OCI-LY3 (cell line): ENCODE measurements at regions not wholly inside any gene's neighbourhood (a gene's known extent, or its start where the extent isn't known, plus 50 kb on each side); places are given as distances from the start of the nearest gene placed in this dataset.

Experiments used
- H2AFZ ChIP-seq: fragments of 200-600, 300-600 bp; shearing (Covaris generic); 2 replicates; pipeline ENCODE4 v1.6.0; 2014; ENCODE audit warnings: antibody characterized with exemption, low read depth, low read length
- H3K27ac ChIP-seq: fragments of 200-600, 300-600 bp; sonication (generic); 2 replicates; pipeline ENCODE4 v1.5.1; 2014; ENCODE audit warnings: mild to moderate bottlenecking, low read length, moderate library complexity, mixed read lengths
- H3K27me3 ChIP-seq: fragments of 200-600, 300-600 bp; sonication (generic); 2 replicates; pipeline ENCODE4 v1.6.1; 2014; ENCODE audit warnings: low read depth, low read length, mixed read lengths
- H3K36me3 ChIP-seq: fragments of 200-600, 300-600 bp; sonication (generic); replicated peaks from 2 replicates; pipeline ENCODE3; 2014; ENCODE audit warnings: low read depth, low read length, mixed read lengths
- H3K4me1 ChIP-seq: fragments of 300-600, 200-600 bp; sonication (generic); 2 replicates; pipeline ENCODE4 v1.6.1; 2014; ENCODE audit warnings: low read length, mixed read lengths
- H3K4me2 ChIP-seq: fragments of 200-600, 300-600 bp; sonication (generic); 2 replicates; pipeline ENCODE4 v1.6.1; 2014; ENCODE audit warnings: low read length, mixed read lengths
- H3K4me3 ChIP-seq: fragments of 300-600, 200-600 bp; sonication (generic); 2 replicates; pipeline ENCODE4 v1.5.1; 2014; ENCODE audit warnings: antibody characterized with exemption, mild to moderate bottlenecking, low read length, moderate library complexity
- H3K79me2 ChIP-seq: fragments of 300-600, 200-600 bp; shearing (Covaris generic); 2 replicates; pipeline ENCODE4 v1.6.1; 2014; ENCODE audit warnings: mild to moderate bottlenecking, low read length, mixed read lengths
- H3K9ac ChIP-seq: fragments of 300-600, 200-600 bp; shearing (Covaris generic); 2 replicates; pipeline ENCODE4 v1.6.0; 2014; ENCODE audit warnings: mild to moderate bottlenecking, low read length, moderate library complexity
- H3K9me3 ChIP-seq: fragments of 200-600, 300-600 bp; shearing (Covaris generic); 2 replicates; pipeline ENCODE4 v1.6.1; 2014; ENCODE audit warnings: low read length, mixed read lengths; ENCODE audit not compliant: insufficient read depth
- H4K20me1 ChIP-seq: fragments of 200-600, 300-600 bp; sonication (generic); 2 replicates; pipeline ENCODE4 v1.6.1; 2016; ENCODE audit warnings: low read length, mixed read lengths; ENCODE audit not compliant: insufficient read depth
- CTCF ChIP-seq: fragments of 200-600, 300-600 bp; sonication (generic); IDR thresholded peaks from 2 replicates; pipeline ENCODE4 v1.5.1; 2014; ENCODE audit warnings: antibody characterized with exemption, low read length, low read depth
- EZH2phosphoT487 ChIP-seq: fragments of 200-600 bp; shearing (Covaris generic); IDR thresholded peaks from 2 replicates; pipeline ENCODE4 v1.6.1; 2018; ENCODE audit warnings: antibody characterized with exemption, mixed run types, low read depth

GRCh38 chr2:226411727-226412360 lies 387.8 kb downstream of the IRS1 start:
- H3K4me1 ChIP-seq: no peaks in the 10 kb centered on the region
- TF ChIP-seq CTCF (no peak), EZH2phosphoT487 (no peak)
- no peak overlapping the region for H3K9ac ChIP-seq
- no peaks in the 10 kb centered on the region for H4K20me1 ChIP-seq
- no peak overlapping the region for H3K4me3 ChIP-seq
- H3K4me2 ChIP-seq: no peak overlapping the region
- H3K79me2 ChIP-seq: no peaks in the 10 kb centered on the region
- no peak overlapping the region for H2AFZ ChIP-seq
- no peaks in the 10 kb centered on the region for H3K36me3 ChIP-seq
- H3K27ac ChIP-seq: no peak overlapping the region
- no peaks in the 10 kb centered on the region for H3K9me3 ChIP-seq
- no peaks in the 10 kb centered on the region for H3K27me3 ChIP-seq

GRCh38 chr2:226411205-226411604 lies 388.4 kb downstream of the IRS1 start:
- H3K36me3 ChIP-seq: no peaks in the 10 kb centered on the region
- H3K27ac ChIP-seq: no peak overlapping the region
- TF ChIP-seq CTCF (no peak), EZH2phosphoT487 (no peak)
- H3K9me3 ChIP-seq: no peaks in the 10 kb centered on the region
- H3K79me2 ChIP-seq: no peaks in the 10 kb centered on the region
- no peak overlapping the region for H2AFZ ChIP-seq
- no peak overlapping the region for H3K9ac ChIP-seq
- no peak overlapping the region for H3K4me2 ChIP-seq
- no peak overlapping the region for H3K4me3 ChIP-seq
- H3K4me1 ChIP-seq: no peaks in the 10 kb centered on the region
- H3K27me3 ChIP-seq: no peaks in the 10 kb centered on the region
- no peaks in the 10 kb centered on the region for H4K20me1 ChIP-seq

- Histone ChIP-seq H3K9me3 (no peaks in the 10 kb centered on the region), H3K4me2 (no peak overlapping the region), H3K27ac (no peak overlapping the region)
Observed at GRCh38 chr2:226410247-226410835, 389.3 kb downstream of the IRS1 start.

GRCh38 chr2:226409134-226409533 lies 390.5 kb downstream of the IRS1 start:
- Histone ChIP-seq H3K4me3 (no peak overlapping the region), H3K79me2 (no peaks in the 10 kb centered on the region), H3K27ac (no peak overlapping the region), H3K9ac (no peak overlapping the region), H4K20me1 (no peaks in the 10 kb centered on the region), H3K9me3 (no peaks in the 10 kb centered on the region), H3K27me3 (no peaks in the 10 kb centered on the region), H3K4me1 (no peaks in the 10 kb centered on the region), H3K4me2 (no peak overlapping the region), H3K36me3 (no peaks in the 10 kb centered on the region), H2AFZ (no peak overlapping the region)
- TF ChIP-seq CTCF: no peak
- TF ChIP-seq EZH2phosphoT487: no peak

More at GRCh38 chr2:226410247-226410835, 389.3 kb downstream of the IRS1 start:
- H4K20me1 ChIP-seq: no peaks in the 10 kb centered on the region
- H3K79me2 ChIP-seq: no peaks in the 10 kb centered on the region
- no peak overlapping the region for H3K9ac ChIP-seq
- H3K4me3 ChIP-seq: no peak overlapping the region
- no peaks in the 10 kb centered on the region for H3K27me3 ChIP-seq
- H3K4me1 ChIP-seq: no peaks in the 10 kb centered on the region
- TF ChIP-seq EZH2phosphoT487 (no peak), CTCF (no peak)
- no peaks in the 10 kb centered on the region for H3K36me3 ChIP-seq
- H2AFZ ChIP-seq: no peak overlapping the region
